Superior temporal gyrus (tissue), 1 donor: ENCODE measurements at regions not wholly inside any gene's neighbourhood (a gene's known extent, or its start where the extent isn't known, plus 50 kb on each side); places are given as distances from the start of the nearest gene placed in this dataset.
"Not testable (repeated sequence)": the region's sequence is repeated elsewhere in the genome, so short reads cannot be mapped to it uniquely, and the experiment has no call there.

Experiments
- DNase-seq: peaks from one replicate; pipeline ENCODE4 v3.0.0-alpha.2; 2016; ENCODE audit errors: extremely low spot score

DNA sequence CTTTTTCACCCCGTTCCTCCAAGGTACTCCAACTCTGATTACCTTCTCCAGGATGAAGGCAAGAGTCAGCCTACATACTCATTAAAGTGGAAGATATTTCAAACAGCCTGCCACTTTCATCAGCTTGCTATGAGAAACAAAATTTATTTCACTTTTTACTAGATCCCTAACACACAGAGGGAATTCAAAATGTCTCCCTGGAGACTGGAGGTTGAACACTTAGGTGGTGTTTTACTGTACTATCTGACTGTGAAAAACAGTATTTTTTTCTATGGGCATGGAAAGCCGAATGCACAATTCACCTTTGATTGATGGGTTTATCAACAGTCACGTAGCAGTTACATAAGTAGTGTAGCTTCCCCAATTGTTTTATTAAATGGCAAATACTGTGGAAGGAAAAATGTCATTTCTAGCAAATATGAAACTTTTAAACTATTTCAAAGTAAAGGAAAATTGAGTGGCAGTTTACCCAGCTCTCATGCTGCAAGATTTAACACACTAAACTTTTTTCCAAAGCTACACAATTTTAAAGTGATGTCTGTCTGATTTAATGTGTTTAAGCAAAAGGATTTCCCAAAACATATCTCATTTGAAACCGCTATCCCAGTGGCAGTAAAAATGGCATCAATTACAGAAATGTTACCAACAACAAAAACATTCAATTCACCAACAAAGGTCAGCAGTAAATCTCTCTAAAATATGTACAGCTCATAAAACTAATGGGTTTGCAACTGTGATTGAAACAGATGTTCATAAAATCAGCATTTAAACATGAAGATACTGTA lies 125.0 kb upstream of the TLE4 start:
- DNase-seq: no peak

DNA sequence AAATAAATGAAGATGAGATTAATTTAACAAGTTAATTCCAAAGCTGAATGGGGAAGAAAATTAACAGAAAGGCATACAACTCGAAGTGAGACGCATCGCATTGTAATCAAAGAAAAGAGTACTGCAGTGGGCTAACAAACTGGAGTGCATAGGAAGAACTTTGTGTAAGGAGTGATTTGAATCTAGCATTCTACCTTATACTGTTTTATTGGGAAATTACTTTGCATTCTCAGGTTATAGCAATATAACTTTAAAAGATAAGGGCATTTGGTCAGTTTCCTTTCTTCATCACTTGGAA lies 124.5 kb upstream of the TLE4 start:
- DNase-seq: no peak

DNA sequence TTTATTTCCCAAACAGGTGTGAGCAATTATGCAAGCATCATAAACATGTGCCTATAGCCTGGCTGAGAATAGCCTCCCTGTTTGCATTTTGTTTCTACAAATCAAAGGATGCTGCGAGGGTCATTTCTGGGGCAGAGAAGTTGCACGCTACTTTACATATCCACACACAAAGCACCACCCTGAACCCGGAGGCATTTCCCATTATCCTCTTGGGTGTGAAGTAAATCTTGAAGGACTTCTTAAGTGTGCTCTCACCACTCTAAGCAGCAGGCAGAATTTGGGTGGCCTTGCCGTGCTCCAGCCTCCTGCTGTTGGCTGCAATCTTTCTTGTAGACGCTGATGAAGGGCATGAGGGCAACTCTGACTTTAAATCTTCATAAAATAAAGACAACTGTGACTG lies 124.0 kb upstream of the TLE4 start:
- no peak for DNase-seq

DNA sequence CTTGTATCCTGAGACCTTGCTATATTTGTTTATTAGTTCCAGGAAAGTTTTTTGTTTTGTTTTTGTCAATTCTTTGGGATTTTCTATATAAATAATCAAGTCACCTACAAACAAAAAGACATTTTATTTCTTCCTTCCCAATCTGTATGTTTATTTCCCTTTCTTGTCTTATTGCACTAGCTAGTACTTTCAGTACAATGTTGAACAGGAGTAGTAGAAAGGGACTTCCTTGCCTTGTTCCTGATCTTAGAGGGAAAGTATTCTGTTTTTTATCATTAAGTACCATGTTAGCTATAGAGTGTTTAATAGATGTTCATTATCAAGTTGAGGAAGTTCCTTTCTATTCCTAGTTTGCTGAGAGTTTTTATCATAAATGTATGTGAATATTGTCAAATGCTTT lies 119.5 kb upstream of the TLE4 start:
- no peak for DNase-seq

DNA sequence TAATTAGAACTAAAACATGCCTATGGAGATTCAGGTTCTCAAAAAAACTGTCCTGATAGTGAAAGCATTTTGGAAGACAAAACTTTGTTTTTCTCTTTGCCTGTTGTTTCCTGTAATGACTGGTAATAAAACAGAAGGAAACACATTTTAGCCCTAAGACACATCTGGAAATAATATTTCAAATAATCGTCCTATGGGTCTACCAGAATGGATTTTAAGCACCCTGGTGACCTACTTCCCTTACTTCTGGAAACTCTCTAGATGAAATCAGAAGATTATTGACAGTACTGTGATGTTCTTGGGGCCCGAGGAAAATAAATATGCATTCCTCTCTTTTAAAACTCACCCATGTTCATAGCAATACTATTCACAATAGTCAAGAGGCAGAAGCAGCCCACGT lies 110.1 kb upstream of the TLE4 start:
- DNase-seq: no peak

DNA sequence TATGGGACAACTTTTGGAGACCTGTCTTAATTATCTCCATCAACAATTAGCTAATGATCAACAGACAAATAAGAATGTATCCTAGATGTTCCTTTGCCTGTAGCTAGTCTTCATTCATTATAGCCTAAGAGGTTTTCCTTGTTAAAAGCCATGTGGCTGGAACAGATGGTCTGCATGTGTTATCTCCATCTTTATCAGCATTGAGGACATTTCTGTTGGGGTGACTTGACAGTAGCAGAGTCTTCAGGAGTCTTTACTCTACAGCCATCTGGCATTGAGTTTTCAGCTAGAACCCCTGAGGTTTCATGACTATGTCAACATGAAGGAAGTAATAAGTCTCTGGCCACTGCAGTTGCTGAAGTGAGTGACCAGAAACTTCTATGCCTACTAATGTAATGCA lies 106.6 kb upstream of the TLE4 start:
- DNase-seq: no peak

DNA sequence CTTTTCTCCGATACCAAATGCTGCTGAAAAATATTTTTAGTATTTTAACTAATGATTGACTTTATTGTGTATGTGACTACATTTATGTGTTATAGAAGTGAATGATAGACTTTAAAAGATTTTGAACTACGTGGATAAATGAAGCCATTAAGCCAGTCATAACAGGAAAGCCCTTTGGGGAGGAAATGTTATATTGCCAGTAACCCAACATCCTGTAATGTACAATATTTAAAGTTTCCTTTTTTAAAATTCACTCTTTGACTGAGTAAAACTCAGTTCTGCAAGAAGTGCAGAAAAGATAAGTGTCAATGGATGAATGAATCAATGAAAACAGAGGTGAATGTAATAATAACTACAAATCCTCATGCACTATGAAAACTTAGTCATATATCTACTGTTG lies 102.6 kb upstream of the TLE4 start:
- DNase-seq: no peak

DNA sequence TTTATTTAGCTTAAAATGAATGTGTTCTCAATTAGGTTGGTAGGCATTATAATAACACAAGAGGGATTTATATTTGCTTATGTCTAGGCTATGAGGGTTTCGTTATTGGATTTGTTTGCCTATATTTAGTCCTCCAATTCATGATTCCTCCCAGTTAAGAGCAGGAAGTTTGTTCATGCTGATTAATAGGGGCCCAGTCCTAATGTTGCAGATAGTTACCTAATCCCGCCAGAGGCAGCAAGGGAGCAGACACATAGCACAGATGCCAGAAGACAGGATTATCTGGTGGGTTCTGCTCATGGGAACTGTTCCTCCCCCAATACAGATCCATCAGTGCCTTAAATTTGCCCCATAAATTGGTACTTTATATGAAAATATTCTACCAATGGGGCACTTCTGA lies 100.8 kb upstream of the TLE4 start:
- no peak for DNase-seq

DNA sequence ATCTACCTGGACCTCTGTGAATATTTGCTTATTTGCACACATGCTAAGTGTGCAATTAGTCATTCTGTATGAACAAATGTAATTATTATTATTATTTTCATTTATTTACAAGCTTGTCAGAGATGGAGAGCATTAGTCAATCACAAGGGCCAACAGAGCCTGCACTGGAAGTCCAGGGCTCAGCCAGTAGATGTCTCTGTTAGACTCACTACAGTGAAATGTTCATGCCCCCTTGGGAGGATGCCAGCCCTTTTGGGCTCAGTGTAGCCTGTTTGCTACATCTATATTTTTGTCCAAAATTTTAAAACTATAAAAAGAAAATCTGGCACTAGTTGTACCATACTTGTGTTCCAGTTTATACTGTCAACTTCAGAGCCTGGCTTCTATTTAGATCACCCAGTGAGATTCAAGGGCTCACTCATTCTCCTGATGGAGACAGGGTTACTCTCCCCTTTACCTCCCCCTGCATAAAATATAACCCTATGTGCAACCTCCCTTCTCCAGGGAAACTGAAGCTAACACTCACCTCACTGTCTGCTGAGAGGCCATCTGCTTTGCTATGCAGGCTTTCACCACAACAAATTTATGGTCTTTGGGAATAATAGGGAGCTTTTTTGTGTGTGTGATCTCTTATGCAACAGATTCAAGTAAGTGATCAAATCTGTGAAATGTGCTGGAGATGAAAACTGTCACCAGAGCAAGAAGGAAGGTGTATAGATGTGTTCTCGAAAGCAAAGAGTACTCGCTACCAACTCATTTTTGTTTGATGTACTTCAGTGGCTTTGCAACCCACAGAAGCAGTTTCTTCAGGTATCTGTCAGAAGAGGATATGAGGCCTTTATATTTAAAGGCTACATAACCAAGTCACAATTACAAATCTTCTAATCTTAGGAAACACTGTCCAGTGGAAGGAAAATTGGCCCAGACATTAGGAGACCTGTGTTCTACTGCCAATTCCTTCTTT lies 99.9 kb upstream of the TLE4 start:
- peak; percentile 92 for DNase-seq

DNA sequence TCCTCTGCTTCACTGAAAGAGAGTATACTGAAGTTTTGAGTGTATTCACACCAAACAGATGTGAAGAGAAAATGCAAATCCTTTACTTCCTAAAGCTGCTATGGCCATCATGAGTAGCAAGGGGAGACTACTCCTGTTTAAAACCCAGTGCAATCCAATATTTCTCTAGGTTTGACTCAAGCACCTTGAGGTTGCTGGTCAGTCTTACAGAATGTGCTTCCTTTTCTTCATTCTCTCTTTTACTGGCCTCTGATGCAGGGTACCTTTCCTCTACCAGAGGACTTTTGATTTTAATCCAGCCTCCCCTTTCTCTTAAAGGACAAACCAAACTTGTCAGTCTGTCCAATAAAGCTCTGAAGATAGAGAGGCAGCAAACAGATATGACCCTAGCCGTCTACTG lies 98.1 kb upstream of the TLE4 start:
- no peak for DNase-seq

DNA sequence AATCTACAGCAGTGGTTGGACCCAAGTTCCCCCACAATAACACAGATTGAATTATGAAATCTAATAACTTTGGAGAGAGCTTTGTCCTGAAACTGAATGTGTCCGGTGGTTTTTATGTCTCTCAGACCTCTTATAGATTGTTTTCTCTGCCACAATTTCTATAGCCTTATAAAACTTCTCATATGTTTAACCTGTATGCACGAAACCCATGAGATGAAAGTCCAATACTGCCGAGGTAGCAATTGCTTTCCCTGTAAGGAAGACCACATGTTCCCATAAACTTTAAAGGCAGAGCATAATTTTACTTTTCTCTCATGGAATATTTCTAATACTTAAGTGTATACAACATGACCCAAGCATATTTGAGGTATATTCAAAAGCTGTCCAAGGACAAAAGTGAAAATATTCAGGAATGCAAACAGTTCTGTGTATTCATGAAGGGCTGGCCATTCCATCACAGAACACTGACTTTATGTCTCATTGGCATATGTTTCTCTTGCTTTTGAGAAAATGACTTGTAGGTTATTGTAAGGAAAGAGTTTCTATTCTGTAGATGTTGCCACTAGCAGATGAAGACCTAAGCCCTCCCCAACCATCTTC lies 94.4 kb upstream of the TLE4 start:
- no peak for DNase-seq

DNA sequence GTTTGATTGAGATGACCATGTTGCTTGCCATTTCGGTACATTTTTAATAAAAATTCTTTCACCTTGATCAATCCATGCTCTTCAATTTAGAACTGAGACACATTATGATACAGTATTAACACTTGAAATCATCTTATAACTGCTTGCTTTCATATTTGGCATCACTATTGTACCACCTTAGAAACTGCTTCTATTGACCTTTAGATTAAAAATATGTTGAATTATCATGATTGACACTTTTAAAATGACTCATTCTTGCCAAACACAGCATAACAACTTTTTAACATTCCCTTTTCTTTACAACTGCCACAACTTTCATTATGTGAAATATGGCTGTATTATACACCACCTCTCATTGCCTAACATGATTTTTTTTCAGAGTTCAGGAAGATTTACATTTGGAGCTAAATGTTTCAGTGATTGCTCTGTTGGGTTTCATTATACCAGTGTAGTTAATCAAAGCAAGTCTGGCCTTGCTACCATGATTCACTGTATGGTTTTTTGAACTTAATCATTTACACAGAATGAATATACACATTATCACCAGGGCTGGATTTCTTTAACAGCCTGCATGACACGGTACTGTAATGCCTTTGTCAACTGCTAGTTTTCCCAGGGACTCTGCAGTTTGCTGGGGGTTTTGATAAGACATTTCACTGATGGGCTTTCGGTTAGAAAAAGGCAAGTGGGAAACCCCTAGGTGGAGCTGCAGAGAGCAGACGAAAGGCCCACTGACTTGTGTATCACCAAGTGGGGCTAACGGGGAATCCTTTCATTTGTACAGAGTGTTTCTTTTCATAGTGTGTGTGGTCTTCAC lies 93.6 kb upstream of the TLE4 start:
- peak; percentile 86 for DNase-seq

DNA sequence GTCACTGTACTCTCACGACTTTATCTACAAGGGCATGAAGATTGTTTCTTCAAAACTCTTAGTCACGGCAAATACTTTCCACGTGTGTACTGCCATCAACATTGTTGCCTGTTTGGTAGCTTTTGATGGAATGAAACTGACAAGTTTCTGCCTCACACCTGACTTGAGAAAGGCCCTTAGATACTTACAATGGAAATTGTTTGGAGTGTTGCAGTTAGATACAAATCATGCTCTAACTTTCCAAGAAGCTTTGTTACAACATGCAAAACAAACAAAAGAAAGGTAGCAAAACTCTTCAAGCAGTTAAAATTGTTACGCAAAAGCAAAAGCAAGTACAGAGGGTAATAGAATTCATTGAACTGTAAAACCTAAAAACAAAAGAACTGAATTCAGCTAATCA lies 91.1 kb upstream of the TLE4 start:
- DNase-seq: no peak

DNA sequence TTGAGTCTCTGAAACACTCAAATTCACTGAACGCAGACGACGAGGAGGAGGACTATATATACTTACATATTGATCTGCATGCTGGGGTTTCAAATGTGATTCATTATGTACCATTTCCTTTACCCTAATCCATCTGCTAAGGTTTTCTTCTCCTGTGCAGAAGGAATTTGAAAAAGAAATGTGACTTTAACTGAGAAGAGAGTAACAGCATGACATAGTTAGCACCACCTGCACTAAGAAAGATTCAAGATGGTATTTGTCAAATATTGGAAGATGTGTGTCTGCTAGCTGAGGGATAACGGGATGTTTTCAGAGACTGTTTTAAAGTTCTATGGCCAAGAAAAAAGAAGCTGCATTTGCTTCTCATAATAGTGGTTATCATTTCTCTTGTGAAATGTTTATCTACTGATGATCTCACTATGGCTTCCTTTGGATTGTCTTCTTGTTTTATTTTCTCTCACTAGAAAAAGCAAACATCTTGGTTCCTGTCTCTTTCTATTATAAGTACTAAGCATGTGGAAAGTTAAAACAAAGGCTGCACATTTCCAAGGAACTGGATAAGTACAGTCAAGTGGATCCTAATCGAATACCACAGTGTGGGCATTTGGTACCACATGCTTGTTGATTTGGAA lies 89.8 kb upstream of the TLE4 start:
- no peak for DNase-seq

DNA sequence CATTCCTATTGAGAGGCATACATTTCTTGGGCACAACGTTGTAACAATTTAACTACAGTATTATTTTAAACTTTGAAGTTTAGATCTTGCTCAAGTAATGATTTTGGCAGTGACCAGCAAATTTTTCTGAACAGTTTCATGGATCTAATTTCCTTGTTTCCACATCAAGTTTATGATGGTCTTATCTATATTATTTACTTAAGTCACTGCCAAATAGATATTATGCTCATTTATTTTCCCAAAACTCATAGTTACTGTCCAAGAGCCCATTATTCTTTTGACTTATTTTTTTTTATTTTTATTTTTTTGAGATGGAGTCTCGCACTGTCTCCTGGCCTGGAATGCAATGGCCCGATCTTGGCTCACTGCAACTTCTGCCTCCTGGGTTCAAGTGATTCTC lies 86.5 kb upstream of the TLE4 start:
- no peak for DNase-seq

DNA sequence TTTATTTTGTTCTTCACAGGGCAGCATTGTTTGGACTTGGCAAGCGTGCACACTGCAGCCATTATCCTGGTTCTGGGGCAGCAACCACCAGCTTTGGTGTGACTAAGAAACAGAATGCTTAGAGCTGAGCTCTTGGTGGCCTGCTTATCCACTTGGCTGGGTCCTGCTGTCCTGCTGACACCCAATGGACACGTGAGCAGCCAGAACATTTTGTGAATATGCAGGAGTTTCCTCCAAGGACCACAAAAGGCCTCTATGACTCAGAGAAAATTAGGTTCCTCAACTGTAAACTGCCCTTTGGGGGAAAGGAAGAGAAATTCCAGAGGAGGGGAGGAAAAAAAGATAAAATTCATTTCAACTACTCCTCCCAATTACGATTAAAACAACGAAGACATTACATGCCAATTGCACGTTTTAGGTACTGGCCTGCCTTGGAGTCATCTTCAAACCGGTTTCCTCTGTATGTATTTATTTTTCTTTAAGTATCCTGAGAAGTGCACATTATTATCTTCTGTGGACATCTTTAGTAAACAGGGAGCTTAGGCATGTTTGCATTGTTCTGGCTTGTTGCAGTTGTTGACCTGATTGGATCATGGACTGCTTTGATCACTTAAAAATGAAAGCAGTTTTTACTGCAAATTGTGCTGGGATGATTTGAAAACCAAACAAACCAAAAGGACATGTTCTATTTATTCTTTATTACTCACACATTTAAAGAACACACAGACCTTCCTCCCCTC lies 82.3 kb upstream of the TLE4 start:
- peak; percentile 84 for DNase-seq

DNA sequence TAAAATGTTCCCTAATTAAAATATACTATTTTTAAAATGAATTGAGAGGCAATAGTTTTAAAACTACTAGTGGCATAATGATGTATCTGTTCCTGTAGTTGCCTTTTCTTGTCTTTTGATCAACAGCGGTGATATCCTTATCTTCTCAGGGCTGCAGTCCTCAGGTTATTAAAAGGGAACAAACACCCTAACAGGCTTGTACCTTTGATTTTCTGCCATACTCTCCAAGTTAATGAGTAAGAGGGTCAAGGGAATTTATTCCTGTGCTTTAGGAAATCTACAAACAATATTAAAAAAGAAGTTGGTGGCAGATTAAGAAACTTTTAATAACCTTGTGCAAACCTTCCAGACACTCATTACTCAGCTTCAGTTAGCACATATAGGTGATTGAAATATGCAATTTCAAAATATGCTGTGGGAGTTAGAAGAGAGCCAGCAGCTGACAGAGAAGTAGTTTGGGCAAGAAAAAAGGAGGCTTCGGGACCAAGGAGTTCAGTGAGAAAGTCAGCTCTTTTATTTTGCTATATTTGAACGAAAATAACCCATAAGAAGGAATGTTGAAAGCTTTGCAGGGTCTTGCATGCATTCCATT lies 81.0 kb upstream of the TLE4 start:
- no peak for DNase-seq

DNA sequence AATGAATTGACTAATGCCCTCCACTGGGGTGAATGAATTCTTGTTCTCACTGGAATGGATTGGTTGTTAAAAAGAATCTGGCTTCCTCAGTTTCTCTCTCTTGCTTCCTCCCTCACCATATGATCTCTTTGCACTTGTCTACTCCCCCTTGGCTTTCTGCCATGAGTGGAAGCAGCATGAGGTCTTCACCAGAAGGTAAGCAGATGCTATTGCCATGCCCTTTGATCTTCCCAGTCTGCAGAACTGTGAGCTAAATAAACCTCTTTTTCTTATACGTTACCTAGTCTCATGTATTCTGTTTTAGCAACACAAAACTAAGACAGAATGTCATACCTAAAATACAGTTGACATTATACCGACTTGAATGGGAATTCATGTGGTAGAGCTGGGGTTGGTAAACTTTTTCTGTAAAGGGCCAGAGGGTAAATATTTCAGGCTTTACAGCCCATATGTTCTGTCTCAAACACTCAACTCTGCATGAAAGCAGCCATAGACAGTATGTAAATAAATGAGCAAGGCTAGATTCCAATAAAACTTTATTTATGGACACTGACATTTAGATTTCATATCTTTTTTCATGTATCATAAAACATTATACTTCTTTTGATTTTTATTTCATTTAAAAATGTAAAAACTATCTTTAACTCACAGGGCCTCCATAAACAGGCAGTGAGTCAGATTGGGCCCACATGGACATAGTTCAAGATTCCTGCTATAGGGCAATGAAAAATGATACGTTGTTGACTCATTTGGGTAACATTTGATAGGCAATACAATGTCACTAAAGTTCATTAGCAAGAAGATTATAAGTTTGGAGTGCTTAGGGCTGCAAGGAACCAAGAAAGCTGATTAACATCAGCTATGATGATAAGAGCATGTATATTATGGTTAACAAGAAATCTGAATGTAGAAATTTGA lies 79.4 kb upstream of the TLE4 start:
- no peak for DNase-seq

DNA sequence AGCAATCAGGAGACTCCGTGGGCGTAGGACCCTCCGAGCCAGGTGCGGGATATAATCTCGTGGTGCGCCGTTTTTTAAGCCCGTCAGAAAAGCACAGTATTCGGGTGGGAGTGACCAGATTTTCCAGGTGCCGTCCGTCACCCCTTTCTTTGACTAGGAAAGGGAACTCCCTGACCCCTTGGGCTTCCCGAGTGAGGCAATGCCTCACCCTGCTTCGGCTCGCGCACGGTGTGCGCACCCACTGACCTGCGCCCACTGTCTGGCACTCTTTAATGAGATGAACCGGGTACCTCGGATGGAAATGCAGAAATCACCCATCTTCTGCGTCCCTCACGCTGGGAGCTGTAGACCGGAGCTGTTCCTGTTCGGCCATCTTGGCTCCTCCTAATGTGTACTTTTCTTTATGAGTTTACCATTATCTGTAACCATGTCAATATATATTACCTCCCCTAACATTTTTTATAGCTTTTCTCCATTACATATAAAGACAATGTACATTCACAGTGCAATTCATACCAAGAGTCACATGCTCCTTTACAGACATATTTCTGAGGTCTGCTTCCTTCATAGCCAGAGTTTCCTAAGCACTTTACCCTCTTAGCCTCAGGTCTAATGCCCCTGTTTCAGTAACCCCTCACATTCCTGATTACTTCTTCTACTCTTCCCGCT lies 71.4 kb upstream of the TLE4 start:
- not testable (repeated sequence) for DNase-seq
